ENCODE measurements at regions not wholly inside any gene's neighbourhood (a gene's known extent, or its start where the extent isn't known, plus 50 kb on each side); places are given as distances from the start of the nearest gene placed in this dataset.

- no peak for TF ChIP-seq CTCF (conservative IDR thresholded peaks at IDR 0.05 in 1 of 2, IDR thresholded peaks at IDR 0.05 in 1 of 2; ENCODE audit: extremely low read depth in 1 of 2, insufficient read depth in 1 of 2, low read depth in 1 of 2, low read length in 2 of 2)
- no peak for TF ChIP-seq EZH2 (IDR thresholded peaks at IDR 0.05; ENCODE audit: borderline replicate concordance, low read length)
Observed at GRCh38 chr14:48970943-48971342, 615.2 kb downstream of the RPS29 start.

Data from mammary epithelial cell (primary cell).